ENCODE measurements at regions not wholly inside any gene's neighbourhood (a gene's known extent, or its start where the extent isn't known, plus 50 kb on each side); places are given as distances from the start of the nearest gene placed in this dataset.

DNA sequence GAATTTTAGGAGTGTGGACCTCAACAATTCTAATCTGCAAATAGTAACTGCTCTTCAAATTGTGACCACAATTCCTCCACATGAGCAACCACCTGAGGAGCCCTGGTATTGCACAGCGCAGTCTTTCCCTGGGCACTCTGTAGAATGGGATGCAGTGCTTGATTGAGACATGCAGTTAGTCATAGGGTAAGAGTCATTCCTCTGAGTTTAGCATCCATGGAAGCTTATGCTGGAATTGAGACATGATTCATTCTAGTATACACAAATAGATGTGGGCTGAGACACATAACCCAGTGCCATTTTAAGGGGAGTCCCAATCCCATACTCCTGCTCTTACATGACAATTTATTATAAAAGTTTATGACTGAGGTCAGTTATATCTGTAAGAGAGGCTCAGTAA, 582.3 kb upstream of the CNTNAP2 start:
- Histone ChIP-seq H2BK15ac (ENCODE audit: low read length) (no peak overlapping the region), H2AFZ (ENCODE audit: low read length) (no peak overlapping the region), H3K4me1 (replicated peaks in 1 of 4; ENCODE audit: control insufficient read depth in 3 of 4, insufficient read depth in 4 of 4, low read length in 3 of 4) (no peaks in the 10 kb centered on the region), H4K91ac (replicated peaks; ENCODE audit: insufficient read length, low read length) (no peak overlapping the region), H3K36me3 (ENCODE audit: control insufficient read depth in 2 of 4, insufficient read depth in 4 of 4, low read length in 3 of 4) (no peaks in the 10 kb centered on the region), H3K79me2 (ENCODE audit: control insufficient read depth in 1 of 2, insufficient read depth in 2 of 2, low read length in 2 of 2) (no peaks in the 10 kb centered on the region), H2BK20ac (ENCODE audit: low read length) (no peak overlapping the region), H2AK5ac (ENCODE audit: low read depth, low read length) (no peak overlapping the region), H3K4me2 (ENCODE audit: insufficient read depth in 1 of 2, low read depth in 2 of 2, low read length in 2 of 2) (no peak overlapping the region), H3K27ac (ENCODE audit: low read depth, low read length) (no peak overlapping the region), H3K9me3 (ENCODE audit: insufficient read depth in 2 of 2, low read depth in 1 of 2, low read length in 1 of 2) (no peaks in the 10 kb centered on the region), H4K20me1 (replicated peaks in 1 of 2; ENCODE audit: control insufficient read depth in 1 of 2, insufficient read depth in 2 of 2, low read length in 2 of 2) (no peaks in the 10 kb centered on the region), H3K18ac (ENCODE audit: extremely low read depth, low read length) (no peak overlapping the region), H3K56ac (replicated peaks; ENCODE audit: insufficient read length, low read depth, low read length) (no peak overlapping the region), H4K5ac (ENCODE audit: insufficient read length, low read depth, low read length) (no peak overlapping the region), H3K4ac (replicated peaks; ENCODE audit: insufficient read length, low read depth, low read length) (no peak overlapping the region), H3K27me3 (replicated peaks in 1 of 4; ENCODE audit: control insufficient read depth in 3 of 4, extremely low read depth in 1 of 4, insufficient read depth in 3 of 4, low read length in 3 of 4) (peaks cover 0 to 1% (median 0%) of the 10 kb centered on the region in 4 experiments; a peak in 1 of 7 replicates), H3K79me1 (ENCODE audit: low read depth, low read length) (no peaks in the 10 kb centered on the region), H2BK120ac (replicated peaks; ENCODE audit: low read depth, low read length) (no peak overlapping the region), H3K14ac (ENCODE audit: insufficient read length) (no peak overlapping the region), H3K23me2 (ENCODE audit: low read depth, low read length) (no peaks in the 10 kb centered on the region), H3K23ac (ENCODE audit: insufficient read length) (no peak overlapping the region), H2BK5ac (ENCODE audit: low read depth, low read length) (no peak overlapping the region), H2BK12ac (ENCODE audit: low read depth, low read length) (no peak overlapping the region), H3K4me3 (ENCODE audit: extremely low read depth in 1 of 4, insufficient read depth in 2 of 4, low read depth in 3 of 4, low read length in 4 of 4) (no peak overlapping the region), H3K9ac (replicated peaks in 1 of 4; ENCODE audit: extremely low read depth in 1 of 4, low read depth in 3 of 4, low read length in 3 of 4) (no peak overlapping the region), H4K8ac (ENCODE audit: extremely low read depth, insufficient read depth, low read length) (no peak overlapping the region)
- TF ChIP-seq BCL11A (IDR thresholded peaks at IDR 0.05; ENCODE audit: low read depth in 2 of 2, low read length in 2 of 2) = no peak
- no peak for TF ChIP-seq SP1 (IDR thresholded peaks at IDR 0.05; ENCODE audit: low read depth, low read length)
- no peak for TF ChIP-seq POLR2A (IDR thresholded peaks at IDR 0.05; ENCODE audit: control extremely low read depth in 1 of 2, low read depth in 2 of 2, low read length in 2 of 2)
- FAIRE-seq (no peak), DNase-seq (ENCODE audit: low read depth in 1 of 2, low spot score in 2 of 2) (no peak)
- 87% methylated on average over 1 of the region's 1 CpG; no CpG with 5 or more reads in 1 of the 2 experiments for WGBS, 2 experiments (ENCODE audit: extremely low coverage in 1 of 2, insufficient coverage in 1 of 2, insufficient read length in 1 of 2, insufficient replicate concordance in 2 of 2, low coverage in 1 of 2, low lambda C conversion rate in 2 of 2, missing lambda C conversion rate in 1 of 2)
- ChIA-PET CTCF (ENCODE audit: partially characterized antibody) (no interaction called here), POLR2A (ENCODE audit: partially characterized antibody) (no interaction called here)
